ACC112 (cell line): ENCODE measurements at regions not wholly inside any gene's neighbourhood (a gene's known extent, or its start where the extent isn't known, plus 50 kb on each side); places are given as distances from the start of the nearest gene placed in this dataset.
A peak's percentile ranks its signal among the peaks of the same experiment; 100 is the strongest.
"Not testable (repeated sequence)": the region's sequence is repeated elsewhere in the genome, so short reads cannot be mapped to it uniquely, and the experiment has no call there.

Experiments used
- H2AFZ ChIP-seq: fragments of 200-600 bp; sonication (generic); one replicate; pipeline ENCODE4 v1.6.0; 2017; ENCODE audit warnings: antibody characterized with exemption, low read length; ENCODE audit not compliant: unreplicated experiment
- H3K27ac ChIP-seq: fragments of 200-600 bp; sonication (generic); 2 replicates; pipeline ENCODE4 v1.5.1; 2014; ENCODE audit warnings: low read depth, mild to moderate bottlenecking, antibody characterized with exemption, low read length, moderate library complexity
- H3K27me3 ChIP-seq: fragments of 200-600 bp; sonication (generic); 2 replicates; pipeline ENCODE4 v1.6.1; 2014; ENCODE audit warnings: mild to moderate bottlenecking, antibody characterized with exemption, low read length, moderate library complexity, mixed read lengths; ENCODE audit not compliant: insufficient read depth
- H3K36me3 ChIP-seq: fragments of 200-600 bp; sonication (generic); 2 replicates; pipeline ENCODE4 v1.6.1; 2016; ENCODE audit warnings: mild to moderate bottlenecking, antibody characterized with exemption, low read length, moderate library complexity, mixed read lengths; ENCODE audit not compliant: insufficient read depth
- H3K4me1 ChIP-seq: fragments of 200-600 bp; sonication (generic); one replicate; pipeline ENCODE4 v1.6.1; 2016; ENCODE audit warnings: low read length, mixed read lengths; ENCODE audit not compliant: insufficient read depth, unreplicated experiment, control insufficient read depth
- H3K4me3 ChIP-seq: fragments of 200-600 bp; sonication (generic); 2 replicates; pipeline ENCODE4 v1.5.1; 2014; ENCODE audit warnings: mild to moderate bottlenecking, low read depth, low read length
- H3K79me2 ChIP-seq: fragments of 200-600 bp; sonication (generic); one replicate; pipeline ENCODE4 v1.6.0; 2016; ENCODE audit warnings: low read length; ENCODE audit not compliant: control insufficient read depth, unreplicated experiment, insufficient read depth

DNA sequence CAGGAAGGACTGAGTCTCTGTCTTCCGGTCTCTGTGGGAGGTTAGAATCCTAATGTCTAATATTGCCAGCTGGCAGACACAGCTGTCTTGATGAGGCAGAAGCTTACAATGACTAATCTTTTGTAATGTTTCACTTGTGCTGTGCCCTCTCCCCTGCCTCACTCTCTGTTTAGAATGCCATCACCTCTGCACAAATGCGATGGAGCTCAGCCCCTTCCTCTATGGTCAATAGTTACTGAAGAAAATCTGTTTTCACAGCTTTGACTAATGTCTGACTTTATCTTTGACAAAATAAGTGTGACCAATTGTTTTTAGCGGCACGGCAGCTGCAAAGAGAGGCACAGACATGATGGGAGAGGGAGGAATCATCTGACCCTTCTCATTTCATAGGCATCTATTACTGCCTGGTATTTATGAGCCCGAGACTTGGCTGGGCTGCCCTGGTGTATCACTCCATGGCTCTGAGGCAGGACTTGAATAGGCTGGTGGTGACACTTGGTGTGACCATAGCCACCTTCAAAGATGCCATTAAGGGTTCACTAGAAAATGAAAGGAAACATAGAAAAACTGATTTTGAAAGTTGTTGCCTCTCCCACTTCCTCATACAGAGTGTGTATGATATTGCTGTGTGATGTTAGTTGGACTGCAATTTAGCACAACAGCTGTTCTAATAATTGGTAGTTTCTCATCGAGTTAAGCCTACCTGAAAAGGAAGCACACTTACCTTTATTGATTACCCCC is 163.2 kb upstream of the NBPF11 start:
- Histone ChIP-seq H3K27ac (no peak overlapping the region), H2AFZ (no peak overlapping the region)

DNA sequence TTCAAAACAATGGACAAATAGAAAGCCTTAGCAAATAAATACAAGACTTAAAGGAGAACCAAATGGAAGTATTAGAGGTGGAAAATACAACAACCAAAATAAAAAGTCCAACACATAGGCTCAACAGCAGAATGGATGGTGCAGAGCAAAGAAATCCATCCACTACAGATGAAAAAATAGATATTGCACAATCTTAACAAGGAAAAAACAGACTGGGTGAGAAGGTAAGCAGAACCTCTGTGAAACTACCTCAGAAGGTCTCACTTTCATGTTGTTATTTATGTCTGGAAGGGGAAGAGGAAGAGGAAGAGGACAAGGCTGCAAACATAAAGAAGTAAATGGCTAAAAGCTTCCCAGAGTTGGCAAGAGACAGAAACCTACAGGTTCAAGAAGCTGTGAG is 158.7 kb upstream of the NBPF11 start:
- Histone ChIP-seq H3K36me3 (no peaks in the 10 kb centered on the region), H3K79me2 (no peaks in the 10 kb centered on the region), H3K27ac (no peak overlapping the region), H3K27me3 (peaks cover 35% of the 10 kb centered on the region), H3K4me3 (no peak overlapping the region), H3K4me1 (peaks cover 4% of the 10 kb centered on the region), H2AFZ (no peak overlapping the region)

More for the DNA sequence above, 163.2 kb upstream of the NBPF11 start:
- Histone ChIP-seq H3K36me3 (no peaks in the 10 kb centered on the region), H3K27me3 (peaks cover 50% of the 10 kb centered on the region), H3K4me3 (no peak overlapping the region), H3K4me1 (peaks cover 4% of the 10 kb centered on the region), H3K79me2 (no peaks in the 10 kb centered on the region)

DNA sequence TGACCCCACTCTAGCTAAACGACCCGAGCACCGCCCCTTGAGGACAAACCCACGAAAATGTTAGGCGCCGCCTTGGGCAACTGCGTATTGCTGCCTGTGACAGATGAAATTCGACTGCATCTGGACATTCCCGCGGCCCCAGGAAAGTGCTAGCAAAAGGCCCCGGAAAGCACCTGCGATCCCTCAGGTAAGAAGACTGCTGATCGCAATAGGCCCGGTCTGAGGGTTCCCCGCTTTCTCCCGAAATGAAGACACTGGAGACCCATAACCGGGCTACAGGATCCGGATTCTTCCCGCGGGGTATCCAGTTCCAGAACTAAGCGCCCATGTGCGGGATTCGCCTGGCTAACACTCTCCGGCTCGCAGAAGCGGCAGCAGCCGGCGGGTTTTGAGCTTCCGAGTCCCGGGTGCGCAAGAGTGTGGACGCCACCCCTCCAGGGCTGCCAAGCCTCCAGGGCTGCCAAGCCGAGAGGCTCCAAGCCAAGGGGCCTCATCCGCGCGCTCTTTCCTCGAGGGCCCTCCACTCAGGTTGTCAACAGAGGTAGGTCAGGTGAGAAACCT is 157.9 kb upstream of the NBPF11 start:
- H3K27me3 ChIP-seq, result peaks cover 35% of the 10 kb centered on the region
- H3K4me3 ChIP-seq, result peak overlapping the region; percentile 56; the same call in 1 of the 2 replicates

DNA sequence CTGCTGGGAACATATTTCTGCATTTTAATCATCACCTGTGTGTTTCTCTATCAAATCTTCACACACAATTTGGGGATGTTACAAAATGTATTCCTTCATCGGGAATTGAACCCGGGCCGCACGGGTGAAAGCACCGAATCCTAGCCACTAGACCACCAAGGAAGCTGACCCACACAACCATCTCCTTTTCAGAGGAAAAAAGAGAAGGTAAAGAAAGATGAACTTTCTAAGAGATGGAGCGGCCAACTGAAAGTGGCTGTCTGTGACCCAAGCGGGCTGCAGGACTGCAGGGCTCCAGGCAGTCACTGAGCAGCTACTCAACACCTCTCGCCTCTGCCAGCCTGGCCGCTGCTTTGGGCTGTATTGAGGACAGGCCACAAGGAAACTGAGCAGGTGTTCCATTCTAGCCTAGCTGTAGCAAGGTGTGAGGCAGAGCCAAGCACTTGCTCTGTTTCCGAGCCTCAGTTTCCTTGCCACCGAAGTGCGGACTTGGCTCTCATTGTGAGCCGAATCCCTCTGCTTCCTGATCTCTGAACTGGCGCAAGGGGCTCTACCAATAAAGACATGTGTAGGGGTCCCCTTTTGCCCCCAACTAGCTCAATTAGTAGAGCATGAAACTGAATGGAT is 156.9 kb upstream of the NBPF11 start:
- Histone ChIP-seq H3K27me3 (peaks cover 35% of the 10 kb centered on the region), H3K4me1 (peaks cover 6% of the 10 kb centered on the region), H2AFZ (no peak overlapping the region), H3K27ac (no peak overlapping the region), H3K36me3 (no peaks in the 10 kb centered on the region), H3K79me2 (no peaks in the 10 kb centered on the region), H3K4me3 (peak overlapping the region; percentile 56; the same call in 1 of the 2 replicates)

More for the DNA sequence above, 157.9 kb upstream of the NBPF11 start:
- Histone ChIP-seq H3K4me1 (peaks cover 4% of the 10 kb centered on the region), H3K36me3 (no peaks in the 10 kb centered on the region), H3K27ac (no peak overlapping the region), H3K79me2 (no peaks in the 10 kb centered on the region), H2AFZ (no peak overlapping the region)

DNA sequence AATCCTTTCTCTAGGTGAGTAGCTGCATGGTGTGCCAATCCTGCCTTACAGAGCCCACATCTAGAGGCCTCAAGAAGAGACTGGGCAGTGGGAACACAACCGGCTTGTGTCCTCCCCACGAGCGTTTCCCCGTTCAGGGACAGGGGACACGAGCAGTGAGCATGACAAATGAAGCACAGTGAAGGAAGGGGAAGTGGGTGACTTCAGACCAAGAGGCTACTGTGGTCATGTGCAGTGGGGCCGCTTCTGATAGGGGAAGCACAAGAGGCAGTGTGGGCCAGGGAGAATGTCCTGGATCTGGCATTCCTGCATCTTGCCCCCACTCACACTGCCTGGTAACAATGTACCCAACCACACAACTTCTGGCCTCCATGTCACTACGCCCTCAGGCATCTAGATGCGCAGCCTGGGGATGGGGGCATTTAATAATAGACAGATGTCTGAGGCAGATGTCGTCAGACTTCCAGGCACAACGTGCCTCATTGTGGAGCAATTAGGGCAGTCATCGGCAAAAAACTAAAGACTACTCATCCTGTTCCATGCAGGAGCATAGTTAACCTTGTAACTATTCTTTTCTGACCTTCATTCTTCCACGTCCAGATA is 155.6 kb upstream of the NBPF11 start:
- Histone ChIP-seq H3K36me3 (no peaks in the 10 kb centered on the region), H3K4me3 (no peak overlapping the region), H3K27me3 (peaks cover 35% of the 10 kb centered on the region), H3K79me2 (no peaks in the 10 kb centered on the region), H2AFZ (no peak overlapping the region), H3K27ac (no peak overlapping the region), H3K4me1 (peaks cover 6% of the 10 kb centered on the region)

DNA sequence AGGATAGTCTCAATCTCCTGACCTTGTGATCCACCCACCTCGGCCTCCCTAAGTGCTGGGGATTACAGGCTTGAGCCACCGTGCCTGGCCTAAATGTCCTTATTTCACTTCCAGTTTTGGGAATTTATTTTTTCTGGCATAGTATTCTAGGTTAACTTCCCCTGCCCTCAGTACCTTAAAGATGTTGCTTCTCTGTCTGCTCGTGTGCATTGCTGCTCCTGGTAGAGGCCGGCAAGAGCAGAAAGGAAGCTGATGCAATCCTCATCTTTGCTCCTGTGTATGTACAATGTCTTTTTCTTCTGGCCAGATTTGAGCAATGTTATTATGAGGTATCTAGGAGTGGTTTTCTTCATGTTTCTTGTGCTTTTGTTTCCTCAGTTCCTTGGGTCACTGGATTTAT is 152.9 kb upstream of the NBPF11 start:
- peaks cover 11% of the 10 kb centered on the region for H3K27me3 ChIP-seq
- not testable (repeated sequence) for H3K79me2 ChIP-seq, H3K4me1 ChIP-seq, H3K36me3 ChIP-seq, H3K4me3 ChIP-seq, H2AFZ ChIP-seq, H3K27ac ChIP-seq

DNA sequence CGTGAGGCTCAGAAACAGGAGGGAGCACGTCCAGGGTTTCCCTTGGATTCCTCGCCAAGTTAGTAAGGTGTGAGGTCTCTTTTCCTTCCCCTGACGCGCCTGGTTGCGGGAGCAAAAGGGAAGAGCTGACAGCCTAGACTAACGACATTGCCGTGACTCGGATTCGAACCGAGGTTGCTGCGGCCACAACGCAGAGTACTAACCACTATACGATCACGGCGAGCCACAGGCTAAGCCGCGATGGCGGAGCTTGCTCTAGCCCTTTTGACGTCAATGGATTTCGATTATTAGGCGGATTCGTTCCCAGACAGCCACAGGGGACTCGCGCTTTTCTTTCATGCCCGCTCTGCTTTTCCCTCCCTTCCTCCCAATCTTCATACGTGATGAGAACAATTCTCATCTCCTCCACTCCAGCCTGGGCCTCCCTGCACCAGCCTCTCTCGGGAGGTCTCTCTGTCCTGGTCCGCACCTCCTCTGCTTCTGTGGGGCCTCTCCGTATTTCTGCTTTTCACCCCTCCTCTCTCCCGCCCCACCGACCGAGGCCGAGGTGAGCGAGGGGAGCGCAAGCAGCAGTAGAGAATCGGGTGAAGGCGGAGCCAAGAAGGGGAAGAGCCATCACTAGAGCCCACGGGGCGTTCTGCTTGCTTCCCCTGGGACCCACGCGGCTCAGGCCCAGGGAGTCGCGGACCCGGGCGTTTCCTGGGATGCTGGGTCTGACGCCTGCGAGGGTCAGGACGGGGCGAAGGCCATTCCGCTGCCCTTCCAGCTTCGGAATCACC is 150.7 kb upstream of the NBPF11 start:
- H3K79me2 ChIP-seq, H3K27me3 ChIP-seq, H2AFZ ChIP-seq, H3K36me3 ChIP-seq, H3K4me1 ChIP-seq: not testable (repeated sequence)
- Histone ChIP-seq H3K4me3 (peak overlapping the region; percentile 58), H3K27ac (peak overlapping the region; percentile 24)

DNA sequence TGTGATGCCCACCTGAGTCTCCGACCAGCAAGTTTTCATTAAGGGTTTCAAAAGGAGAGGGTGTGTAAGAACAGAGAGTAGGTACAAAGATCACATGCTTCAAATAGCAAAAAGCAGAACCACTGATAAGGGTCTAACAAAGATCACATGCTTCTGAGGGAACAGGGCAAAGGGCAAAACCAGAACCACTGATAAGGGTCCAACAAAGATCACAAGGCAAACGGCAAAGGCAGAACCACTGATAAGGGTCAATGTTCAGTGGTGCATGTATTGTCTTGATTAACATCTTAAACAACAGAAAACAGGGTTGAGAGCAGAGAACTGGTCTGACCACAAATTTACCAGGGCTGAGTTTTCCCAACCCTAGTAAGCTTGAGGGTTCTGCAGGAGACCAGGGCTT is 145.8 kb upstream of the NBPF11 start:
- not testable (repeated sequence) for H3K36me3 ChIP-seq, H3K4me3 ChIP-seq, H3K27me3 ChIP-seq, H3K27ac ChIP-seq, H2AFZ ChIP-seq, H3K4me1 ChIP-seq, H3K79me2 ChIP-seq

DNA sequence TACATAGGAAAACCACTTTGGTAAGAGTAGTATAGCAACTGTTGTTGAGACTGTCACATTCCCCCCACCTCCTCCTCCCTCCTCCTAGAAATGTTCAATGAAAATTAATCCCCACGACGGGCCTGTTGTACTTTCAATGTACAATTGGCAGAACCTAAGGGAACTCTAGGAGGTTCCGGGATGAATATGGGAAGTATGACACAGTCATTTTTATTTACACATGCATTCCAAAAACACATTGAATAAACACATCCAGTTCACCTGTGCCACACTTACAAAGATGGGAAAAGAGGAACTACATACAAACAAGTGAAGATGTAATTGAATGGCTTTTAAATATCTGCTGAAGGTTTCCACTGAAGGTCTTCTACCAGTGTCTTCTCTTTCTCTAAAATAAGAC is 144.4 kb upstream of the NBPF11 start:
- H3K79me2 ChIP-seq, result no peaks in the 10 kb centered on the region
- H3K27me3 ChIP-seq, result no peaks in the 10 kb centered on the region
- H2AFZ ChIP-seq, result no peak overlapping the region
- no peak overlapping the region for H3K4me3 ChIP-seq
- no peaks in the 10 kb centered on the region for H3K36me3 ChIP-seq
- no peaks in the 10 kb centered on the region for H3K4me1 ChIP-seq
- no peak overlapping the region for H3K27ac ChIP-seq

DNA sequence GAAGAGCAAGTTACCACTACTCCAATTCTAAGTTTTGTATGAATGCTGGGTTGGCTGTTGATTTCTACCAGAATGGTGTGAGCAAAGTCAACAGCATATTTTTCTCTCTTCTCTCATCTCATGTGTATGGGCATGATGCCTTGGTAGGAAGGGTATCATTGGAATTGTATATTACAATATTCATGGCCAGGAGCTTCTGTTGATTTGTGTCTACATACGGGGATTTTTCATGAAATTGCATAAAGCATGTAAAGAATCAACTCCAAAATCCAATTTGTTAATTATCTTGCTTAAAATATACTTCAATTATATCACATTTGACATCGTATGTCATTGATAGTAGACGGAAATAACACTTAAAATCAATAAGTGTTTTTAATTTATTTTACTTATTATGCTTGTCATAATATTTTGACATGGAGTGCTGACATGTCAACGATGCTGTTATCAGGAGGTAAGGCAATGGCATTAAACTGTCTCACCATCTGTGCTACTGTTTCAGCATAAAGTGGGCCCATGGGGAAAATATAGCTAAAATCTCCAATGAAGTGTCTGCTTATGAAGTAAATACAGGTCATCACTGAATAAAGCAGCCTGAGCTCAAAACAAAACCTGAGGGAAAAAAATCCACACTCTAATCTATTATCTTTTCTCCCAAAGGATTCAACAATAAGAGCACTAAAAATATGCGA is 142.2 kb upstream of the NBPF11 start:
- no peak overlapping the region for H2AFZ ChIP-seq
- no peaks in the 10 kb centered on the region for H3K4me1 ChIP-seq
- no peak overlapping the region for H3K27ac ChIP-seq
- no peaks in the 10 kb centered on the region for H3K79me2 ChIP-seq
- no peaks in the 10 kb centered on the region for H3K27me3 ChIP-seq
- no peaks in the 10 kb centered on the region for H3K36me3 ChIP-seq
- H3K4me3 ChIP-seq, result no peak overlapping the region
